Activated CD8-positive, alpha-beta T cell treated with anti-CD3 and anti-CD28 coated beads, Interleukin-2, amount 10 ng/mL, durations not matched to agents 7 days and 5 days (primary cell): ENCODE measurements at regions not wholly inside any gene's neighbourhood (a gene's known extent, or its start where the extent isn't known, plus 50 kb on each side); places are given as distances from the start of the nearest gene placed in this dataset.
"Not testable (repeated sequence)": the region's sequence is repeated elsewhere in the genome, so short reads cannot be mapped to it uniquely, and the experiment has no call there.

ENCODE experiments used
- ATAC-seq: fragments of 150-1000 bp; cut with Tn5 transposase; one replicate; pipeline ENCODE4 v1.10.0; 2021; ENCODE audit warnings: moderate library complexity
- CTCF ChIA-PET: fragments of 350-600 bp; sonication (Branson Sonifier 250); formaldehyde crosslinking; loops from one replicate; lab custom pipeline; 2021; ENCODE audit warnings: antibody characterized with exemption; lab: Charles Lee
- POLR2A ChIA-PET: fragments of 350-600 bp; sonication (Branson Sonifier 250); formaldehyde crosslinking; loops from one replicate; lab custom pipeline; 2021; ENCODE audit warnings: antibody characterized with exemption; lab: Charles Lee
- DNase-seq: peaks from one replicate; pipeline ENCODE4 v3.0.0-alpha.2; 2020
- H3K27ac Mint-ChIP-seq: one replicate; pipeline ENCODE4 v1.8.0; 2021; ENCODE audit warnings: mild to moderate bottlenecking, mixed read lengths
- H3K27me3 Mint-ChIP-seq: one replicate; pipeline ENCODE4 v1.8.0; 2021; ENCODE audit warnings: low read depth, mixed read lengths
- H3K36me3 Mint-ChIP-seq: one replicate; pipeline ENCODE4 v1.8.0; 2021; ENCODE audit warnings: low read depth, mixed read lengths
- H3K4me1 Mint-ChIP-seq: one replicate; pipeline ENCODE4 v1.8.0; 2021; ENCODE audit warnings: low read depth, mixed read lengths
- H3K4me3 Mint-ChIP-seq: one replicate; pipeline ENCODE4 v1.8.0; 2021; ENCODE audit warnings: mild to moderate bottlenecking, mixed read lengths
- H3K9me3 Mint-ChIP-seq: one replicate; pipeline ENCODE4 v1.8.0; 2022; ENCODE audit warnings: mixed read lengths; ENCODE audit not compliant: insufficient read depth

DNA sequence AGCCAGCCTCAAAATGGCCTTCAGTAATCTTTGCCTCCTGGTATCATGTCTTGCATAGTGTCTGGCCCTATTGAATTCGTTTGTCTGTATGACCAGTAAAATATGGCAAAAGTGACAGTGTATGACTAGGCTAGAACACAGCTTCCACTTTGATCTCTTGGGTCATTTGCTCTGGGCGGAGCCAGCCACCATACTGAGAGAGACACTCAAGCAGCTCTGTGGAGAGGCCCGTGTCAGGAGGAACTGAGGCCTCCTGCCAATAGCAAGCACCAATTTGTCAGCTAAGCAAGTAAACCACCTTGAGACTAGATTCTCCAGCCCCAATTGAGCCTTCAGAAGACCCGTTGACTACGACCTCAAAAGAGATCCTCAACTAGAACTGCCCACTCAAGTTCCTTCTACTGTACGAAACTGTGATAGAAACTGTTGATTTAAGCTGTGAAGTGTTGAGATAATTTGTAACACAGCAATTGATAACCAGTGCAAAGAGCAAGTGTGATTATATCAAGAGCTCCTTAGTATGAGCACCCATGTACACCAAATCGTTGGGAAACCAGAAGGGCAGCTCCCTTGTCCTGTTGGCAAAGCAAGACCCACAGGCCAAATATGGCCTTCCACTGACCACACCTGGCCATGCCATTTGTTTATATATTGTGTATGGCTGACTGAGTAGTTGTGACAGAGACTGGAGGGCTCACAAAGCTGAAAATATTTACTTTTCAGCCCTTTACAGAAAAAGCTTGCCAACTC lies 52.7 kb upstream of the SERBP1 start:
- Mint-ChIP-seq H3K4me3 (no peak overlapping the region), H3K4me1 (peaks cover 3% of the 10 kb centered on the region), H3K36me3 (no peaks in the 10 kb centered on the region), H3K27ac (no peak overlapping the region), H3K9me3 (no peaks in the 10 kb centered on the region), H3K27me3 (peaks cover 5% of the 10 kb centered on the region)
- no peak for ATAC-seq
- ChIA-PET CTCF (interaction anchor here (0.6 to 2.3 kb wide), 4 partner anchors 9 to 269 kb away, joined by 3 to 8 read pairs (median 3); no protein-coding TSS in a partner anchor), POLR2A (no interaction called here)
- DNase-seq, result no peak

- Mint-ChIP-seq H3K4me1 (no peaks in the 10 kb centered on the region), H3K9me3 (no peaks in the 10 kb centered on the region), H3K27me3 (peaks cover 2% of the 10 kb centered on the region), H3K4me3 (no peak overlapping the region), H3K27ac (no peak overlapping the region), H3K36me3 (no peaks in the 10 kb centered on the region)
- DNase-seq (no peak), ATAC-seq (no peak)
- CTCF ChIA-PET, result interaction anchor here (2.3 kb wide), 1 partner anchor 271 kb away, joined by 8 read pairs; no protein-coding TSS in a partner anchor
- POLR2A ChIA-PET, result no interaction called here
Observed at GRCh38 chr1:67484492-67484891, 54.3 kb upstream of the SERBP1 start.

GRCh38 chr1:67485046-67485811 lies 55.0 kb upstream of the SERBP1 start:
- no peak for DNase-seq
- Mint-ChIP-seq H3K4me3 (no peak overlapping the region), H3K27ac (no peak overlapping the region), H3K9me3 (no peaks in the 10 kb centered on the region), H3K4me1 (no peaks in the 10 kb centered on the region), H3K27me3 (peaks cover 2% of the 10 kb centered on the region), H3K36me3 (no peaks in the 10 kb centered on the region)
- POLR2A ChIA-PET, result no interaction called here
- CTCF ChIA-PET, result no interaction called here
- ATAC-seq, result no peak

DNA sequence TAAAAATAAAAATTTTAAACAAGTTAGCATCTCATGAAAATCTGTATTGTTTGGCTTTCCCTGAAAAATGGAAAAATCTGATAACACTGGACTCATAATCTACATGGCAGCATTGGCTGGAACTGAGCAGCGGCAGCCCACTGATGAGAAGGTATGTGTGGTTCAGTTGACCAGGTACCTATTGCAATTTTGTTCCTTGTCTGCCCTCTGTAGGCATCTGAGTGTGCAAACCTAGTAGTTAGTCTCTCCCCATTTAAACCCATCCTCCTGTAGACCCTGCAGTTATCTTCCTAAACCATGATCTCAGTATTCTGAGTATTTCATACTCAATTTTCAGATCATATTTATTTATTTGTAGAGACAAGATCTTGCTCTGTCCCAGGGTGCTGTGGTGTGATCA lies 59.4 kb upstream of the SERBP1 start:
- ChIA-PET POLR2A (no interaction called here), CTCF (interaction anchor here (0.5 to 3.8 kb wide), 4 partner anchors 11 to 494 kb away, joined by 3 to 28 read pairs (median 12); no protein-coding TSS in a partner anchor)
- ATAC-seq (peak; percentile 53), DNase-seq (no peak)
- Mint-ChIP-seq H3K4me3 (no peak overlapping the region), H3K4me1 (no peaks in the 10 kb centered on the region), H3K27ac (no peak overlapping the region), H3K9me3 (no peaks in the 10 kb centered on the region), H3K27me3 (peaks cover 4% of the 10 kb centered on the region), H3K36me3 (no peaks in the 10 kb centered on the region)

GRCh38 chr1:67491280-67491679 lies 61.1 kb upstream of the SERBP1 start:
- ATAC-seq (no peak), DNase-seq (no peak)
- H3K9me3 Mint-ChIP-seq, result no peaks in the 10 kb centered on the region
- H3K27me3 Mint-ChIP-seq, result peaks cover 4% of the 10 kb centered on the region
- H3K36me3 Mint-ChIP-seq, result no peaks in the 10 kb centered on the region
- POLR2A ChIA-PET, result no interaction called here
- no peaks in the 10 kb centered on the region for H3K4me1 Mint-ChIP-seq
- H3K27ac Mint-ChIP-seq, result no peak overlapping the region
- CTCF ChIA-PET, result interaction anchor here (1.1 to 3.8 kb wide), 6 partner anchors 10 to 496 kb away, joined by 3 to 28 read pairs (median 3); no protein-coding TSS in a partner anchor
- H3K4me3 Mint-ChIP-seq, result no peak overlapping the region

- no peaks in the 10 kb centered on the region for H3K9me3 Mint-ChIP-seq
- no peak overlapping the region for H3K4me3 Mint-ChIP-seq
- ChIA-PET CTCF (interaction anchor here (1.0 kb wide), 1 partner anchor 278 kb away, joined by 3 read pairs; no protein-coding TSS in a partner anchor), POLR2A (no interaction called here)
- H3K4me1 Mint-ChIP-seq, result no peaks in the 10 kb centered on the region
- no peaks in the 10 kb centered on the region for H3K36me3 Mint-ChIP-seq
- ATAC-seq (no peak), DNase-seq (no peak)
- peaks cover 4% of the 10 kb centered on the region for H3K27me3 Mint-ChIP-seq
- no peak overlapping the region for H3K27ac Mint-ChIP-seq
Observed at GRCh38 chr1:67493148-67493547, 62.9 kb upstream of the SERBP1 start.

DNA sequence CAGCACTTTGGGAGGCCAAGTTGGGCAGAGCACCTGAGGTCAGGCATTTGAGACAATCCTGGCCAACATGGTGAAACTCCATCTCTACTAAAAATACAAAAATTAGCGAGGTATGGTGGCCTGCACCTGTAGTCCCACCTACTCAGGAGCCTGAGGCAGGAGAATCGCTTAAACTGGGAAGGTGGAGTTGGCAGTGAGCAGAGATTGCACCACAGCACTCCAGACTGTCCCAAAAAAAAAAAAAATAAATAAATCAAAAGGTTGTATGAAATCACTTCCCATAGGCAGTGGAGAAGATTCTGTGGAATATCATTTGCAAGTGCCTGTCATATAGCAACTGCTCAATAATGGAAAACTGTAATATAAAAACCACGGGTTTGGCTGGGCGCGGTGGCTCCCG lies 65.1 kb upstream of the SERBP1 start:
- no peak overlapping the region for H3K4me3 Mint-ChIP-seq
- DNase-seq, result no peak
- peaks cover 4% of the 10 kb centered on the region for H3K27me3 Mint-ChIP-seq
- ChIA-PET POLR2A (no interaction called here), CTCF (interaction anchor here (3.9 kb wide), 1 partner anchor 281 kb away, joined by 27 read pairs; no protein-coding TSS in a partner anchor)
- H3K36me3 Mint-ChIP-seq, result no peaks in the 10 kb centered on the region
- H3K27ac Mint-ChIP-seq, result no peak overlapping the region
- H3K9me3 Mint-ChIP-seq, result no peaks in the 10 kb centered on the region
- no peak for ATAC-seq
- H3K4me1 Mint-ChIP-seq, result peaks cover 1% of the 10 kb centered on the region

GRCh38 chr1:67496329-67496728 lies 66.1 kb upstream of the SERBP1 start:
- ChIA-PET CTCF (interaction anchor here (2.1 to 3.9 kb wide), 2 partner anchors 262 to 282 kb away, joined by 8 to 27 read pairs; no protein-coding TSS in a partner anchor), POLR2A (interaction anchor here (0.6 kb wide), 1 partner anchor 497 kb away, joined by 3 read pairs; no protein-coding TSS in a partner anchor)
- Mint-ChIP-seq H3K9me3 (no peaks in the 10 kb centered on the region), H3K27ac (no peak overlapping the region), H3K27me3 (peaks cover 4% of the 10 kb centered on the region), H3K4me3 (no peak overlapping the region), H3K36me3 (no peaks in the 10 kb centered on the region), H3K4me1 (peaks cover 4% of the 10 kb centered on the region)
- no peak for ATAC-seq
- no peak for DNase-seq

DNA sequence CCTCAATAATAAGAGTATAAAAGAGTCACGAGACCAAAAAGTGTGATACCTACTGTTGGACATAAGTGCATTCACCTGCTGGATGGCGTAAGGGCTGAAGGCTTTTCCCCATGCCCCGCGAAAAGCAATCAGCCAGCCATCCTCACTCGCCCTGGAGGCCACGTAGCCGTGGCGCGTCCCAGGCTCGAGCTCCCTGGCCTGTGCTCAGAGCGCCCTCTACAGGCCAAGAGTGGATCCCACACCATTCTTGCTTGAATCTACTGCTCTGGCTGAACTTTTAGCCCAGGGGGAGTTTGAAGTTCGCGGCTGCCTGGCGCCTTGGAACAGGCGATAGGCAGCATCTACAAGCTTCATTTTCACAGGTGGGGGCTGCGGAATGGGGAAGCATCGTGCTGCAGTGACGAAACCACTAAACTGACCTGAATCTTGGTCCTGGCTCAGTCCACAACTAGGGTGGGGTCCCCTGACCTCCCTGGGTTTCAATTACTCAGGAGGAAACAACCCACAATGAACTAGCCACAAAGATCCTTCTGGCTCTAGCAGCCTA lies 70.3 kb upstream of the SERBP1 start:
- Mint-ChIP-seq H3K9me3 (no peaks in the 10 kb centered on the region), H3K27me3 (peaks cover 9% of the 10 kb centered on the region), H3K4me1 (peaks cover 4% of the 10 kb centered on the region), H3K27ac (no peak overlapping the region), H3K4me3 (peak overlapping the region; percentile 18), H3K36me3 (no peaks in the 10 kb centered on the region)
- ChIA-PET CTCF (interaction anchor here (0.7 to 4.8 kb wide), 55 partner anchors 9 to 737 kb away, joined by 3 to 138 read pairs (median 5); partner anchors contain the start of gene SERBP1), POLR2A (interaction anchor here (1.4 kb wide), 1 partner anchor 287 kb away, joined by 6 read pairs; no protein-coding TSS in a partner anchor)
- DNase-seq (peak; percentile 92), ATAC-seq (peak; percentile 100)

GRCh38 chr1:67503974-67504373 lies 73.8 kb upstream of the SERBP1 start:
- H3K27ac Mint-ChIP-seq, result no peak overlapping the region
- no peak overlapping the region for H3K4me3 Mint-ChIP-seq
- peaks cover 4% of the 10 kb centered on the region for H3K4me1 Mint-ChIP-seq
- DNase-seq (no peak), ATAC-seq (no peak)
- H3K9me3 Mint-ChIP-seq, result no peaks in the 10 kb centered on the region
- no peaks in the 10 kb centered on the region for H3K36me3 Mint-ChIP-seq
- CTCF ChIA-PET, result interaction anchor here (1.2 to 4.8 kb wide), 7 partner anchors 13 to 360 kb away, joined by 3 to 138 read pairs (median 3); no protein-coding TSS in a partner anchor
- peaks cover 9% of the 10 kb centered on the region for H3K27me3 Mint-ChIP-seq
- POLR2A ChIA-PET, result no interaction called here

- ATAC-seq, H3K27ac Mint-ChIP-seq, H3K4me1 Mint-ChIP-seq, DNase-seq, CTCF ChIA-PET, H3K9me3 Mint-ChIP-seq, POLR2A ChIA-PET, H3K4me3 Mint-ChIP-seq, H3K27me3 Mint-ChIP-seq, H3K36me3 Mint-ChIP-seq: not testable (repeated sequence)
Observed at GRCh38 chr1:67513392-67514294, 83.4 kb upstream of the SERBP1 start.
